SK-N-SH treated with all-trans-retinoic acid at 6 μM for 48 hours (cell line): ENCODE measurements at regions not wholly inside any gene's neighbourhood (a gene's known extent, or its start where the extent isn't known, plus 50 kb on each side); places are given as distances from the start of the nearest gene placed in this dataset.

Source experiments
- ATAC-seq: fragments of 200-7000 bp; cut with Tn5 transposase; 3 replicates; pipeline ENCODE4 v1.9.1; 2020; ENCODE audit warnings: mild to moderate bottlenecking, moderate library complexity
- ARNTL ChIP-seq: fragments of 450-650 bp; formaldehyde crosslinking; IDR thresholded peaks from 2 replicates; pipeline ENCODE4 v1.5.0; 2020; ENCODE audit warnings: low read depth, mild to moderate bottlenecking, moderate library complexity, borderline replicate concordance
- BACH2 ChIP-seq: fragments of 250-450 bp; sonication (Bioruptor Pico); IDR thresholded peaks from 2 replicates; pipeline ENCODE4 v1.9.0; 2021; ENCODE audit warnings: mild to moderate bottlenecking, borderline replicate concordance
- CSDC2 ChIP-seq: fragments of 250-450 bp; sonication (Bioruptor Pico); IDR thresholded peaks from 2 replicates; pipeline ENCODE4 v1.5.0; 2020; ENCODE audit warnings: mild to moderate bottlenecking, moderate library complexity
- ESRRG ChIP-seq: fragments of 250-450 bp; sonication (Bioruptor Pico); IDR thresholded peaks from 2 replicates; pipeline ENCODE4 v1.6.1; 2021; ENCODE audit warnings: mild to moderate bottlenecking
- GLIS3 ChIP-seq: fragments of 250-450 bp; sonication (Bioruptor Pico); IDR thresholded peaks from 2 replicates; pipeline ENCODE4 v1.5.0; 2020; ENCODE audit warnings: mild to moderate bottlenecking, moderate library complexity
- ISL1 ChIP-seq: fragments of 250-450 bp; sonication (Bioruptor Pico); IDR thresholded peaks from 2 replicates; pipeline ENCODE4 v2.1.2; 2022; ENCODE audit warnings: mild to moderate bottlenecking, moderate library complexity
- OSR1 ChIP-seq: fragments of 250-450 bp; sonication (Bioruptor Pico); IDR thresholded peaks from 2 replicates; pipeline ENCODE4 v1.8.0; 2022; ENCODE audit warnings: moderate library complexity, mild to moderate bottlenecking, inconsistent platforms
- PPARA ChIP-seq: fragments of 250-450 bp; sonication (Bioruptor Pico); IDR thresholded peaks from 2 replicates; pipeline ENCODE4 v1.5.0; 2020; ENCODE audit warnings: mild to moderate bottlenecking, borderline replicate concordance
- RARB ChIP-seq: fragments of 250-450 bp; sonication (Bioruptor Pico); IDR thresholded peaks from 2 replicates; pipeline ENCODE4 v1.8.0; 2021; ENCODE audit warnings: mild to moderate bottlenecking, moderate library complexity
- SNAI2 ChIP-seq: fragments of 250-450 bp; sonication (Bioruptor Pico); IDR thresholded peaks from 2 replicates; pipeline ENCODE4 v1.5.0; 2020; ENCODE audit warnings: mild to moderate bottlenecking, moderate library complexity
- TCF4 ChIP-seq: fragments of 250-450 bp; sonication (Bioruptor Pico); IDR thresholded peaks from 2 replicates; pipeline ENCODE4 v1.8.0; 2021; ENCODE audit warnings: mild to moderate bottlenecking, moderate library complexity, borderline replicate concordance
- TOX ChIP-seq: fragments of 250-450 bp; sonication (Bioruptor Pico); IDR thresholded peaks from 2 replicates; pipeline ENCODE4 v1.8.0; 2021; ENCODE audit warnings: mild to moderate bottlenecking, moderate library complexity, borderline replicate concordance
- ZC3H10 ChIP-seq: fragments of 250-450 bp; sonication (Bioruptor Pico); IDR thresholded peaks from 2 replicates; pipeline ENCODE4 v1.5.1; 2021; ENCODE audit warnings: mild to moderate bottlenecking, moderate library complexity
- ZFP3 ChIP-seq: fragments of 250-450 bp; sonication (Bioruptor Pico); IDR thresholded peaks from 2 replicates; pipeline ENCODE4 v1.5.0; 2020; ENCODE audit warnings: mild to moderate bottlenecking, moderate library complexity
- ZFP30 ChIP-seq: fragments of 450-650 bp; formaldehyde crosslinking; IDR thresholded peaks from 2 replicates; pipeline ENCODE4 v1.5.0; 2022; ENCODE audit warnings: mild to moderate bottlenecking, moderate library complexity
- ZNF565 ChIP-seq: fragments of 450-650 bp; formaldehyde crosslinking; conservative IDR thresholded peaks from 2 replicates; pipeline ENCODE4 v1.5.0; 2020; ENCODE audit warnings: low read depth, mild to moderate bottlenecking, moderate library complexity
- ZNF70 ChIP-seq: fragments of 450-650 bp; formaldehyde crosslinking; IDR thresholded peaks from 2 replicates; pipeline ENCODE4 v1.5.0; 2020; ENCODE audit warnings: mild to moderate bottlenecking, moderate library complexity
- TF ChIP-seq, protein P1 (sequence below): fragments of 250-450 bp; sonication (Bioruptor Pico); IDR thresholded peaks from 2 replicates; pipeline ENCODE4 v1.8.0; 2020; ENCODE audit warnings: mild to moderate bottlenecking, moderate library complexity, borderline replicate concordance
- TF ChIP-seq, protein P2 (sequence below): fragments of 250-450 bp; sonication (Bioruptor Pico); IDR thresholded peaks from 2 replicates; pipeline ENCODE4 v1.5.1; 2021; ENCODE audit warnings: mild to moderate bottlenecking, moderate library complexity
- TF ChIP-seq, protein P3 (sequence below): fragments of 250-450 bp; sonication (Bioruptor Pico); IDR thresholded peaks from 2 replicates; pipeline ENCODE4 v1.5.1; 2020; ENCODE audit warnings: low read depth, mild to moderate bottlenecking, moderate library complexity
- TF ChIP-seq, protein P4 (sequence below): fragments of 250-450 bp; sonication (Bioruptor Pico); IDR thresholded peaks from 2 replicates; pipeline ENCODE4 v1.8.0; 2021; ENCODE audit warnings: low read depth, mild to moderate bottlenecking, moderate library complexity, borderline replicate concordance
- TF ChIP-seq, protein P5 (sequence below): fragments of 250-450 bp; sonication (Bioruptor Pico); IDR thresholded peaks from 2 replicates; pipeline ENCODE4 v1.5.0; 2020; ENCODE audit warnings: mild to moderate bottlenecking, moderate library complexity

DNA sequence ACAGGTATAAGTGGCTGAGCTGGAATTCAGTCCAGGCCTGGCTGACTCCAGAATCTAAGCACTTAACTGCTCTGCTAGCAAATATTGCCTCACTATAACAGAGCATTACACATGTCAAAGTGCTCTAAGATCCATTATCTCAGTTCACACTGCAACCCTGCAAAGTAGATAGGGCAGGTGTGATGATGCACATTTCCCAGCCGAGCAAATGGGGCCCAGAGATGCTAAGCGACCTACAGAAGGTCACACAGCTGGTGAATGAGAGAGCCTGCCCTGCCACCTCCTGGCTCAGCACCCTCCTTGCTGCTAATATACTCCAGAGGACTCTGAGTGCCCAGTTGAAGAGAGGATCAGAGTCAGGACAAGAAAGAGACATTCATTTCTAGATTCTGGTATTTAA, 73.6 kb upstream of the CCL1 start:
- no peak for ATAC-seq
- TF ChIP-seq ZFP30 (CRISPR knock-in tag) (no peak), ZC3H10 (CRISPR knock-in tag) (no peak), ZNF70 (no peak), BACH2 (CRISPR knock-in tag) (no peak), OSR1 (no peak), ARNTL (no peak), ESRRG (CRISPR knock-in tag) (no peak), TOX (no peak), ZNF565 (no peak), TCF4 (CRISPR knock-in tag) (no peak), CSDC2 (CRISPR knock-in tag) (no peak), ISL1 (CRISPR knock-in tag) (no peak), SNAI2 (no peak), ZFP3 (CRISPR knock-in tag) (no peak)
- TF ChIP-seq, protein P1, sequence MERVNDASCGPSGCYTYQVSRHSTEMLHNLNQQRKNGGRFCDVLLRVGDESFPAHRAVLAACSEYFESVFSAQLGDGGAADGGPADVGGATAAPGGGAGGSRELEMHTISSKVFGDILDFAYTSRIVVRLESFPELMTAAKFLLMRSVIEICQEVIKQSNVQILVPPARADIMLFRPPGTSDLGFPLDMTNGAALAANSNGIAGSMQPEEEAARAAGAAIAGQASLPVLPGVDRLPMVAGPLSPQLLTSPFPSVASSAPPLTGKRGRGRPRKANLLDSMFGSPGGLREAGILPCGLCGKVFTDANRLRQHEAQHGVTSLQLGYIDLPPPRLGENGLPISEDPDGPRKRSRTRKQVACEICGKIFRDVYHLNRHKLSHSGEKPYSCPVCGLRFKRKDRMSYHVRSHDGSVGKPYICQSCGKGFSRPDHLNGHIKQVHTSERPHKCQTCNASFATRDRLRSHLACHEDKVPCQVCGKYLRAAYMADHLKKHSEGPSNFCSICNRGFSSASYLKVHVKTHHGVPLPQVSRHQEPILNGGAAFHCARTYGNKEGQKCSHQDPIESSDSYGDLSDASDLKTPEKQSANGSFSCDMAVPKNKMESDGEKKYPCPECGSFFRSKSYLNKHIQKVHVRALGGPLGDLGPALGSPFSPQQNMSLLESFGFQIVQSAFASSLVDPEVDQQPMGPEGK (CRISPR knock-in tag) = no peak
- TF ChIP-seq, all 23 proteins: peak for 0

DNA sequence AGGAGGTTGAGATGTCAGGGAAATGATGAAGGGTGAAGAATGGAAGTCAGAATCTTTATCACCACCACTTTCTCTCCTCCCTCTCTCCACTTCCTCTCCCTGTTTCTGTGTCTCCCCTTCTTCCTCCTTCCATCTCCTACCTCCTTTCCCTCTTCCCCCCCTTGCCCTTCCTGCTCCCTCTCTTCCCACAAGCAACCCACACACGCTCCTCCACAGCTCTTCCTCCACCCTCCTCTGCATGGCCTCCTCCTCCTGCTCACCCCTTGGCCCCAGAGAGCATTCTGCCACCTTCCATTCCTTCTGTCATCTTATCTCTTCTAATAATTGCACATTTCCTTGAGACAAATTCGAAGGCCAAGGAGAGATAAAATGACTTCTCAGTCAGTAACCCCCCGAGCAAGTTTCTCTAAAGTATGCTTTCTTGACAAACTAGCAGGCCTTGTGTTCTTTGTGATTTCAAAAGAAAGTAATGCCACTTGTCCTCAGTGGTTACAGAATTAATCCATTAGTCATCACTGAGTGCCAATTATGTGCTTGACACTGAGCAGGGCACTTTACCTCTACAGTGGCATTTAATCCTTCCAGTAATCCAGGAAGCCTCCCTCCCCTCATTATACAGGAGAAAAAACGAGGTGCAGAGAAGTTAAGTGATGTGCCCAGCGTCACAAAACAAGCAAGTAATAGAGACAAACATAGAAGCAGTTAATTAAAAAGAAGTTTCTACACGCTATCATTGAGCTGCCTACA, 72.3 kb upstream of the CCL1 start:
- no peak for ATAC-seq
- TF ChIP-seq ARNTL (no peak), CSDC2 (CRISPR knock-in tag) (no peak), GLIS3 (CRISPR knock-in tag) (no peak), TCF4 (CRISPR knock-in tag) (no peak), ZNF565 (no peak), OSR1 (no peak), BACH2 (CRISPR knock-in tag) (no peak), RARB (CRISPR knock-in tag) (no peak), ZNF70 (no peak)
- TF ChIP-seq, protein P2, sequence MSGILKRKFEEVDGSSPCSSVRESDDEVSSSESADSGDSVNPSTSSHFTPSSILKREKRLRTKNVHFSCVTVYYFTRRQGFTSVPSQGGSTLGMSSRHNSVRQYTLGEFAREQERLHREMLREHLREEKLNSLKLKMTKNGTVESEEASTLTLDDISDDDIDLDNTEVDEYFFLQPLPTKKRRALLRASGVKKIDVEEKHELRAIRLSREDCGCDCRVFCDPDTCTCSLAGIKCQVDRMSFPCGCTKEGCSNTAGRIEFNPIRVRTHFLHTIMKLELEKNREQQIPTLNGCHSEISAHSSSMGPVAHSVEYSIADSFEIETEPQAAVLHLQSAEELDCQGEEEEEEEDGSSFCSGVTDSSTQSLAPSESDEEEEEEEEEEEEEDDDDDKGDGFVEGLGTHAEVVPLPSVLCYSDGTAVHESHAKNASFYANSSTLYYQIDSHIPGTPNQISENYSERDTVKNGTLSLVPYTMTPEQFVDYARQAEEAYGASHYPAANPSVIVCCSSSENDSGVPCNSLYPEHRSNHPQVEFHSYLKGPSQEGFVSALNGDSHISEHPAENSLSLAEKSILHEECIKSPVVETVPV (CRISPR knock-in tag) = no peak
- TF ChIP-seq, protein P3, sequence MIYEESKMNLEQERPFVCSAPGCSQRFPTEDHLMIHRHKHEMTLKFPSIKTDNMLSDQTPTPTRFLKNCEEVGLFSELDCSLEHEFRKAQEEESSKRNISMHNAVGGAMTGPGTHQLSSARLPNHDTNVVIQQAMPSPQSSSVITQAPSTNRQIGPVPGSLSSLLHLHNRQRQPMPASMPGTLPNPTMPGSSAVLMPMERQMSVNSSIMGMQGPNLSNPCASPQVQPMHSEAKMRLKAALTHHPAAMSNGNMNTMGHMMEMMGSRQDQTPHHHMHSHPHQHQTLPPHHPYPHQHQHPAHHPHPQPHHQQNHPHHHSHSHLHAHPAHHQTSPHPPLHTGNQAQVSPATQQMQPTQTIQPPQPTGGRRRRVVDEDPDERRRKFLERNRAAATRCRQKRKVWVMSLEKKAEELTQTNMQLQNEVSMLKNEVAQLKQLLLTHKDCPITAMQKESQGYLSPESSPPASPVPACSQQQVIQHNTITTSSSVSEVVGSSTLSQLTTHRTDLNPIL (CRISPR knock-in tag) = no peak

DNA sequence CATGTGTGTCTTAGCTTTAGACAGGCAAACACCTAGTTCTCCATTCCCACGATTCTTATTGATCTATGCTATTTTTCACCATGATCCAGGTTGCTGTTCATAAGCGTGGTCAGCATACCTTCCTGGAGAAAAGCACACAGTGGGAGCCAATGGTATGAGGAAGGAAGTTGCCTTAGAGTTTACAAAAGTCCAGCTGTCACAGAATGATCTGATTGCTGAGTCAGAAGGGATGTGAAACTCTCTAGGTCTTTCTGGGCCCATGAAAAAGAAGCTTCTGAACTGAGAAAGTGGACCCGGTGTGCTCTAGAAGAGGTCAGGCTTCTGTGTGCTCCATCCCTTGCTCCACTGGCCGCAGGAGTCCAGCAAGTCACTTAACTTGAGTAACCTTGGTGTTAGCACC, 71.0 kb upstream of the CCL1 start:
- ATAC-seq = no peak
- TF ChIP-seq PPARA = no peak
- TF ChIP-seq ZC3H10 (CRISPR knock-in tag) = no peak
- TF ChIP-seq TOX = no peak
- TF ChIP-seq BACH2 (CRISPR knock-in tag) = no peak
- TF ChIP-seq, protein P2 (CRISPR knock-in tag) = no peak
- TF ChIP-seq RARB (CRISPR knock-in tag) = no peak
- TF ChIP-seq, protein P4, sequence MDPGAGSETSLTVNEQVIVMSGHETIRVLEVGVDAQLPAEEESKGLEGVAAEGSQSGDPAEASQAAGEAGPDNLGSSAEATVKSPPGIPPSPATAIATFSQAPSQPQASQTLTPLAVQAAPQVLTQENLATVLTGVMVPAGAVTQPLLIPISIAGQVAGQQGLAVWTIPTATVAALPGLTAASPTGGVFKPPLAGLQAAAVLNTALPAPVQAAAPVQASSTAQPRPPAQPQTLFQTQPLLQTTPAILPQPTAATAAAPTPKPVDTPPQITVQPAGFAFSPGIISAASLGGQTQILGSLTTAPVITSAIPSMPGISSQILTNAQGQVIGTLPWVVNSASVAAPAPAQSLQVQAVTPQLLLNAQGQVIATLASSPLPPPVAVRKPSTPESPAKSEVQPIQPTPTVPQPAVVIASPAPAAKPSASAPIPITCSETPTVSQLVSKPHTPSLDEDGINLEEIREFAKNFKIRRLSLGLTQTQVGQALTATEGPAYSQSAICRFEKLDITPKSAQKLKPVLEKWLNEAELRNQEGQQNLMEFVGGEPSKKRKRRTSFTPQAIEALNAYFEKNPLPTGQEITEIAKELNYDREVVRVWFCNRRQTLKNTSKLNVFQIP (CRISPR knock-in tag) = no peak
- TF ChIP-seq, protein P5, sequence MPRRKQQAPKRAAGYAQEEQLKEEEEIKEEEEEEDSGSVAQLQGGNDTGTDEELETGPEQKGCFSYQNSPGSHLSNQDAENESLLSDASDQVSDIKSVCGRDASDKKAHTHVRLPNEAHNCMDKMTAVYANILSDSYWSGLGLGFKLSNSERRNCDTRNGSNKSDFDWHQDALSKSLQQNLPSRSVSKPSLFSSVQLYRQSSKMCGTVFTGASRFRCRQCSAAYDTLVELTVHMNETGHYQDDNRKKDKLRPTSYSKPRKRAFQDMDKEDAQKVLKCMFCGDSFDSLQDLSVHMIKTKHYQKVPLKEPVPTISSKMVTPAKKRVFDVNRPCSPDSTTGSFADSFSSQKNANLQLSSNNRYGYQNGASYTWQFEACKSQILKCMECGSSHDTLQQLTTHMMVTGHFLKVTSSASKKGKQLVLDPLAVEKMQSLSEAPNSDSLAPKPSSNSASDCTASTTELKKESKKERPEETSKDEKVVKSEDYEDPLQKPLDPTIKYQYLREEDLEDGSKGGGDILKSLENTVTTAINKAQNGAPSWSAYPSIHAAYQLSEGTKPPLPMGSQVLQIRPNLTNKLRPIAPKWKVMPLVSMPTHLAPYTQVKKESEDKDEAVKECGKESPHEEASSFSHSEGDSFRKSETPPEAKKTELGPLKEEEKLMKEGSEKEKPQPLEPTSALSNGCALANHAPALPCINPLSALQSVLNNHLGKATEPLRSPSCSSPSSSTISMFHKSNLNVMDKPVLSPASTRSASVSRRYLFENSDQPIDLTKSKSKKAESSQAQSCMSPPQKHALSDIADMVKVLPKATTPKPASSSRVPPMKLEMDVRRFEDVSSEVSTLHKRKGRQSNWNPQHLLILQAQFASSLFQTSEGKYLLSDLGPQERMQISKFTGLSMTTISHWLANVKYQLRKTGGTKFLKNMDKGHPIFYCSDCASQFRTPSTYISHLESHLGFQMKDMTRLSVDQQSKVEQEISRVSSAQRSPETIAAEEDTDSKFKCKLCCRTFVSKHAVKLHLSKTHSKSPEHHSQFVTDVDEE (CRISPR knock-in tag) = no peak
- no peak for TF ChIP-seq ARNTL
- TF ChIP-seq OSR1 = no peak
- TF ChIP-seq CSDC2 (CRISPR knock-in tag) = no peak
- TF ChIP-seq ISL1 (CRISPR knock-in tag) = no peak
